OCI-LY7 (cell line): ENCODE measurements at regions not wholly inside any gene's neighbourhood (a gene's known extent, or its start where the extent isn't known, plus 50 kb on each side); places are given as distances from the start of the nearest gene placed in this dataset.
"Not testable (repeated sequence)": the region's sequence is repeated elsewhere in the genome, so short reads cannot be mapped to it uniquely, and the experiment has no call there.

Experiments
- BruUV-seq: library from RNA; stranded (reverse); fragments of 400-500 nt; replicated peaks from 2 replicates; lab custom pipeline; 2021; lab: Mats Ljungman, UMichigan
- CTCF ChIA-PET: fragments of 300-600 bp; sonication (Branson Sonifier 250); formaldehyde crosslinking; loops from one replicate; lab custom pipeline; 2022; ENCODE audit warnings: antibody characterized with exemption; ENCODE audit not compliant: unreplicated experiment; lab: Charles Lee
- POLR2A ChIA-PET: fragments of 300-600 bp; sonication (Branson Sonifier 250); formaldehyde crosslinking; loops from one replicate; lab custom pipeline; 2022; ENCODE audit warnings: antibody characterized with exemption; lab: Charles Lee
- DNase-seq: peaks from one replicate; pipeline ENCODE4 v3.0.0-alpha.2; 2015; ENCODE audit warnings: low spot score
- H2AFZ ChIP-seq: fragments of 200-600 bp; sonication (generic), shearing (Covaris generic); 2 replicates; pipeline ENCODE4 v1.6.1; 2014; ENCODE audit warnings: mild to moderate bottlenecking, antibody characterized with exemption, low read length, moderate library complexity
- H3K27ac ChIP-seq: fragments of 200-600 bp; sonication (generic); 2 replicates; pipeline ENCODE4 v1.5.1; 2014; ENCODE audit warnings: mixed run types, low read depth, mild to moderate bottlenecking, moderate library complexity, low read length, inconsistent platforms; ENCODE audit not compliant: poor library complexity, severe bottlenecking
- H3K36me3 ChIP-seq: fragments of 200-600 bp; sonication (generic); 2 replicates; pipeline ENCODE4 v1.6.1; 2014; ENCODE audit warnings: mild to moderate bottlenecking, antibody characterized with exemption, low read length, moderate library complexity, mixed read lengths; ENCODE audit not compliant: insufficient read depth
- H3K4me1 ChIP-seq: fragments of 200-600 bp; sonication (generic); 2 replicates; pipeline ENCODE4 v1.5.1; 2014; ENCODE audit warnings: mild to moderate bottlenecking, low read length; ENCODE audit not compliant: insufficient read depth, poor library complexity, severe bottlenecking
- H3K4me2 ChIP-seq: fragments of 200-600 bp; sonication (generic); 2 replicates; pipeline ENCODE4 v1.6.1; 2014; ENCODE audit warnings: mild to moderate bottlenecking, low read length
- H3K4me3 ChIP-seq: fragments of 200-600 bp; sonication (generic); 2 replicates; pipeline ENCODE4 v1.5.1; 2014; ENCODE audit warnings: mild to moderate bottlenecking, low read depth, low read length; ENCODE audit not compliant: poor library complexity, severe bottlenecking
- H3K79me2 ChIP-seq: fragments of 200-600 bp; sonication (generic); 2 replicates; pipeline ENCODE4 v1.6.1; 2016; ENCODE audit warnings: low read depth, mild to moderate bottlenecking, low read length, moderate library complexity, mixed read lengths; ENCODE audit not compliant: insufficient read depth
- H3K9me2 ChIP-seq: fragments of 200-600 bp; sonication (generic); 2 replicates; pipeline ENCODE4 v1.6.1; 2016; ENCODE audit warnings: mild to moderate bottlenecking, low read length, mixed read lengths; ENCODE audit not compliant: insufficient read depth
- H3K9me3 ChIP-seq: fragments of 200-600 bp; sonication (generic); 2 replicates; pipeline ENCODE4 v1.6.1; 2014; ENCODE audit warnings: mild to moderate bottlenecking, mixed run types, low read length, mixed read lengths
- H4K20me1 ChIP-seq: fragments of 200-600 bp; sonication (generic); 2 replicates; pipeline ENCODE4 v1.6.1; 2014; ENCODE audit warnings: mild to moderate bottlenecking, antibody characterized with exemption, low read length, moderate library complexity, mixed read lengths; ENCODE audit not compliant: insufficient read depth
- CTCF ChIP-seq: fragments of 200-600 bp; sonication (generic); conservative IDR thresholded peaks from 2 replicates; pipeline ENCODE4 v1.5.1; 2014; ENCODE audit warnings: mild to moderate bottlenecking, antibody characterized with exemption, low read length, moderate library complexity, mixed read lengths
- EZH2phosphoT487 ChIP-seq: fragments of 200-600 bp; sonication (generic); IDR thresholded peaks from 2 replicates; pipeline ENCODE4 v1.6.1; 2018; ENCODE audit warnings: low read depth, borderline replicate concordance, mild to moderate bottlenecking, mixed run types, antibody characterized with exemption, low read length, moderate library complexity, mixed read lengths
- intact Hi-C: fragments of 100-400 bp; cut with micrococcal nuclease; formaldehyde crosslinking; loops from one replicate; pipeline ENCODE4 v1.10.0; 2022; ENCODE audit not compliant: unreplicated experiment

GRCh38 chr12:46547421-46548354 is 175.1 kb upstream of the SLC38A2 start:
- TF ChIP-seq EZH2phosphoT487 (no peak), CTCF (no peak)
- no TSS peak for BruUV-seq
- H4K20me1 ChIP-seq: no peaks in the 10 kb centered on the region
- POLR2A ChIA-PET: no interaction called here
- H3K4me2 ChIP-seq: no peak overlapping the region
- no peaks in the 10 kb centered on the region for H3K36me3 ChIP-seq
- no peak overlapping the region for H3K27ac ChIP-seq
- DNase-seq: no peak
- no peaks in the 10 kb centered on the region for H3K9me3 ChIP-seq
- CTCF ChIA-PET: no interaction called here
- H3K4me1 ChIP-seq: no peaks in the 10 kb centered on the region
- H3K4me3 ChIP-seq: no peak overlapping the region
- H3K79me2 ChIP-seq: no peaks in the 10 kb centered on the region
- no peaks in the 10 kb centered on the region for H3K9me2 ChIP-seq
- intact Hi-C loops: no loop called here
- H2AFZ ChIP-seq: no peak overlapping the region

GRCh38 chr12:46546634-46547273 is 174.2 kb upstream of the SLC38A2 start:
- CTCF ChIA-PET: no interaction called here
- intact Hi-C loops: no loop called here
- H3K4me1 ChIP-seq: no peaks in the 10 kb centered on the region

GRCh38 chr12:46543378-46543795 is 170.8 kb upstream of the SLC38A2 start:
- H3K9me2 ChIP-seq, H3K4me2 ChIP-seq, H3K36me3 ChIP-seq, H3K4me1 ChIP-seq, BruUV-seq, H3K27ac ChIP-seq, H3K9me3 ChIP-seq, H3K4me3 ChIP-seq, POLR2A ChIA-PET, H3K79me2 ChIP-seq, CTCF ChIA-PET, DNase-seq, H2AFZ ChIP-seq, intact Hi-C loops, H4K20me1 ChIP-seq: not testable (repeated sequence)

More at GRCh38 chr12:46546634-46547273, 174.2 kb upstream of the SLC38A2 start:
- H3K9me2 ChIP-seq: no peaks in the 10 kb centered on the region
- no peak overlapping the region for H2AFZ ChIP-seq
- no peaks in the 10 kb centered on the region for H3K36me3 ChIP-seq
- no peak overlapping the region for H3K4me2 ChIP-seq
- no peaks in the 10 kb centered on the region for H3K9me3 ChIP-seq
- H3K4me3 ChIP-seq: no peak overlapping the region
- no peak overlapping the region for H3K27ac ChIP-seq
- BruUV-seq: no TSS peak
- TF ChIP-seq EZH2phosphoT487 (no peak), CTCF (no peak)
- H3K79me2 ChIP-seq: no peaks in the 10 kb centered on the region
- DNase-seq: no peak
- H4K20me1 ChIP-seq: no peaks in the 10 kb centered on the region
- POLR2A ChIA-PET: no interaction called here
